NCI-H82 treated with DMSO at 0.1 percent for 48 hours (cell line): ENCODE measurements at regions not wholly inside any gene's neighbourhood (a gene's known extent, or its start where the extent isn't known, plus 50 kb on each side); places are given as distances from the start of the nearest gene placed in this dataset.
"Not testable (repeated sequence)": the region's sequence is repeated elsewhere in the genome, so short reads cannot be mapped to it uniquely, and the experiment has no call there.

Experiments used
- DNase-seq: peaks from one replicate; lab custom pipeline; 2025; ENCODE audit not compliant: unreplicated experiment; lab: John Stamatoyannopoulos, UW

GRCh38 chr1:29774355-29774754 is 538.0 kb downstream of the PTPRU start:
- no peak for DNase-seq

- DNase-seq: no peak
These were observed 536.3 kb downstream of the PTPRU start for GRCh38 chr1:29772584-29773100.

- no peak for DNase-seq
These were observed 531.6 kb downstream of the PTPRU start for GRCh38 chr1:29767769-29768425.

GRCh38 chr1:29767088-29767685 is 530.9 kb downstream of the PTPRU start:
- no peak for DNase-seq

- no peak for DNase-seq
These were observed 526.3 kb downstream of the PTPRU start for GRCh38 chr1:29762635-29763034.

- no peak for DNase-seq
These were observed 525.0 kb downstream of the PTPRU start for GRCh38 chr1:29761159-29761928.

GRCh38 chr1:29760067-29760564 is 523.8 kb downstream of the PTPRU start:
- DNase-seq: no peak

GRCh38 chr1:29758781-29759499 is 522.6 kb downstream of the PTPRU start:
- DNase-seq: peak; percentile 3

- DNase-seq: no peak
These were observed 521.8 kb downstream of the PTPRU start for GRCh38 chr1:29757866-29758780.

- DNase-seq: no peak
These were observed 520.8 kb downstream of the PTPRU start for GRCh38 chr1:29756901-29757725.

GRCh38 chr1:29756498-29756897 is 520.2 kb downstream of the PTPRU start:
- no peak for DNase-seq

- DNase-seq: peak; percentile 82
These were observed 519.8 kb downstream of the PTPRU start for GRCh38 chr1:29756085-29756484.

- DNase-seq: not testable (repeated sequence)
These were observed 519.2 kb downstream of the PTPRU start for GRCh38 chr1:29755412-29756015.

- DNase-seq: no peak
These were observed 518.5 kb downstream of the PTPRU start for GRCh38 chr1:29754573-29755375.

GRCh38 chr1:29753771-29754572 is 517.6 kb downstream of the PTPRU start:
- peak; percentile 11 for DNase-seq

- no peak for DNase-seq
These were observed 516.9 kb downstream of the PTPRU start for GRCh38 chr1:29753244-29753643.

GRCh38 chr1:29752141-29752540 is 515.8 kb downstream of the PTPRU start:
- no peak for DNase-seq
